GM12878 (cell line): ENCODE measurements at regions not wholly inside any gene's neighbourhood (a gene's known extent, or its start where the extent isn't known, plus 50 kb on each side); places are given as distances from the start of the nearest gene placed in this dataset.

Experiments used
- ATAC-seq: fragments of 200-7000 bp; cut with Tn5 transposase; 3 replicates; pipeline ENCODE4 v1.9.1; 2020; ENCODE audit warnings: mild to moderate bottlenecking, moderate library complexity
- BruUV-seq: library from RNA; stranded (reverse); fragments of 400-500 nt; replicated peaks from 2 replicates; lab custom pipeline; 2021; lab: Mats Ljungman, UMichigan
- CTCF ChIA-PET: fragments of 300-600 bp; sonication (Branson Sonifier 250); formaldehyde crosslinking; extraction: SDS; loops from one replicate; lab custom pipeline; 2021; ENCODE audit warnings: inconsistent platforms; lab: Yijun Ruan, JAX
- POLR2A ChIA-PET: fragments of 350-600 bp; formaldehyde crosslinking; extraction: SDS; loops from one replicate; lab custom pipeline; 2021; ENCODE audit warnings: inconsistent platforms; lab: Charles Lee
- RAD21 ChIA-PET: fragments of 300-600 bp; sonication (Branson Sonifier 250); formaldehyde crosslinking; loops from one replicate; lab custom pipeline; 2023; ENCODE audit warnings: antibody characterized with exemption; ENCODE audit not compliant: unreplicated experiment; lab: Charles Lee
- SMC1A ChIA-PET: fragments of 300-600 bp; sonication (Branson Sonifier 250); formaldehyde crosslinking; loops from one replicate; lab custom pipeline; 2023; ENCODE audit not compliant: unreplicated experiment, uncharacterized antibody; lab: Charles Lee
- DNase-seq: peaks from one replicate; pipeline ENCODE4 v3.0.0-alpha.2; 2011; ENCODE audit warnings: low read depth, low spot score
- FAIRE-seq: peaks from 3 replicates; lab custom pipeline; 2011; peaks lifted over from hg19 to GRCh38; lab: Jason Lieb, UNC
- H2AFZ ChIP-seq: 2 replicates; pipeline ENCODE4 v1.6.0; 2011; ENCODE audit warnings: low read depth, low read length, control low read depth; ENCODE audit not compliant: control insufficient read depth
- H3K27ac ChIP-seq: 2 replicates; pipeline ENCODE4 v1.5.1; 2011; ENCODE audit warnings: control low read depth; ENCODE audit not compliant: control insufficient read depth, insufficient read depth
- H3K27me3 ChIP-seq, 2 experiments: replicated peaks in 1 of 2; 2 replicates each; pipeline versions ENCODE4 v1.6.0 to v1.6.1; 2011; ENCODE audit warnings: low read length in 1 of 2; ENCODE audit not compliant: control insufficient read depth in 2 of 2, insufficient read depth in 2 of 2
- H3K36me3 ChIP-seq, 2 experiments: 2 replicates each; pipeline ENCODE4 v1.5.1; 2011; ENCODE audit warnings: low read length in 1 of 2; ENCODE audit not compliant: control insufficient read depth in 2 of 2, insufficient read depth in 2 of 2
- H3K4me1 ChIP-seq: 2 replicates; pipeline ENCODE4 v1.6.1; 2011; ENCODE audit warnings: mild to moderate bottlenecking, low read length, moderate library complexity, mixed read lengths; ENCODE audit not compliant: control insufficient read depth, insufficient read depth
- H3K4me2 ChIP-seq: 2 replicates; pipeline ENCODE4 v1.6.0; 2011; ENCODE audit warnings: control low read depth; ENCODE audit not compliant: control insufficient read depth, insufficient read depth
- H3K4me3 ChIP-seq: fragments of 200-600 bp; sonication (generic); 2 replicates; pipeline ENCODE4 v1.5.1; 2016
- H3K79me2 ChIP-seq: 2 replicates; pipeline ENCODE4 v1.6.0; 2011; ENCODE audit warnings: low read length; ENCODE audit not compliant: control insufficient read depth, insufficient read depth
- H3K9ac ChIP-seq: 2 replicates; pipeline ENCODE4 v1.8.0; 2011; ENCODE audit warnings: low read length, control low read depth, mixed read lengths; ENCODE audit not compliant: control insufficient read depth, insufficient read depth
- H3K9me3 ChIP-seq: replicated peaks from 3 replicates; pipeline ENCODE4 v1.5.1; 2011; ENCODE audit warnings: mild to moderate bottlenecking, low read length; ENCODE audit not compliant: control insufficient read depth, insufficient read depth
- H4K20me1 ChIP-seq: 2 replicates; pipeline ENCODE4 v1.6.0; 2011; ENCODE audit not compliant: control insufficient read depth, insufficient read depth
- BCL11A ChIP-seq: IDR thresholded peaks from 2 replicates; pipeline ENCODE4 v1.6.1; 2011; ENCODE audit warnings: low read depth, low read length
- CREB1 ChIP-seq: IDR thresholded peaks from 2 replicates; pipeline ENCODE4 v1.6.1; 2012; ENCODE audit warnings: low read depth, mild to moderate bottlenecking, inconsistent platforms
- CREM ChIP-seq: IDR thresholded peaks from 2 replicates; pipeline ENCODE4 v1.6.1; 2014; ENCODE audit warnings: antibody characterized with exemption, low read depth
- HDAC6 ChIP-seq: fragments of 200-600 bp; sonication (generic); IDR thresholded peaks from one replicate; pipeline ENCODE4 v1.8.0; 2017; ENCODE audit warnings: antibody characterized with exemption; ENCODE audit not compliant: unreplicated experiment
- JUND ChIP-seq: IDR thresholded peaks from 2 replicates; pipeline ENCODE4 v1.6.1; 2012; ENCODE audit warnings: low read depth, mild to moderate bottlenecking, low read length, improper control_type of control experiment, moderate library complexity
- MXI1 ChIP-seq: fragments of 150-350 bp; IDR thresholded peaks from 2 replicates; pipeline ENCODE4 v1.6.1; 2011; ENCODE audit warnings: low read depth, mild to moderate bottlenecking, inconsistent platforms, low read length, improper control_type of control experiment
- PML ChIP-seq: IDR thresholded peaks from 2 replicates; pipeline ENCODE4 v1.6.1; 2012; ENCODE audit warnings: low read length, inconsistent platforms
- RFX5 ChIP-seq: IDR thresholded peaks from 2 replicates; pipeline ENCODE4 v1.6.1; 2011; ENCODE audit warnings: low read depth, low read length, improper control_type of control experiment
- SKIL ChIP-seq: fragments of 450-650 bp; IDR thresholded peaks from 2 replicates; pipeline ENCODE4 v1.6.1; 2017; ENCODE audit warnings: mild to moderate bottlenecking, low read depth, inconsistent platforms; ENCODE audit not compliant: poor library complexity, severe bottlenecking
- SMC3 ChIP-seq: IDR thresholded peaks from 2 replicates; pipeline ENCODE4 v1.6.1; 2011; ENCODE audit warnings: low read length, improper control_type of control experiment, borderline replicate concordance
- TARDBP ChIP-seq: IDR thresholded peaks from 2 replicates; pipeline ENCODE4 v1.6.1; 2016; ENCODE audit warnings: borderline replicate concordance
- ZNF622 ChIP-seq: fragments of 450-650 bp; IDR thresholded peaks from 2 replicates; pipeline ENCODE4 v1.6.1; 2017; ENCODE audit warnings: mild to moderate bottlenecking, inconsistent platforms
- WGBS: methylation state at CpG from one replicate; pipeline ENCODE4 v1.1.6; 2016; ENCODE audit warnings: low lambda C conversion rate; ENCODE audit not compliant: insufficient replicate concordance, insufficient coverage; ENCODE audit errors: missing lambda C conversion rate; 5-methylcytosine and 5-hydroxymethylcytosine counted together
- in situ Hi-C: fragments of 300-500 bp; cut with MboI; formaldehyde crosslinking; loops from 9 replicates; pipeline ENCODE4 v1.14.3; 2018; ENCODE audit warnings: mixed read lengths
- intact Hi-C: fragments of 100-400 bp; cut with micrococcal nuclease; formaldehyde crosslinking; loops from one replicate; pipeline ENCODE4 v1.14.2; 2022; ENCODE audit not compliant: unreplicated experiment
- TF ChIP-seq, protein P1 (sequence below): fragments of 450-650 bp; IDR thresholded peaks from 2 replicates; pipeline ENCODE4 v1.6.1; 2017; ENCODE audit warnings: mild to moderate bottlenecking, moderate library complexity

DNA sequence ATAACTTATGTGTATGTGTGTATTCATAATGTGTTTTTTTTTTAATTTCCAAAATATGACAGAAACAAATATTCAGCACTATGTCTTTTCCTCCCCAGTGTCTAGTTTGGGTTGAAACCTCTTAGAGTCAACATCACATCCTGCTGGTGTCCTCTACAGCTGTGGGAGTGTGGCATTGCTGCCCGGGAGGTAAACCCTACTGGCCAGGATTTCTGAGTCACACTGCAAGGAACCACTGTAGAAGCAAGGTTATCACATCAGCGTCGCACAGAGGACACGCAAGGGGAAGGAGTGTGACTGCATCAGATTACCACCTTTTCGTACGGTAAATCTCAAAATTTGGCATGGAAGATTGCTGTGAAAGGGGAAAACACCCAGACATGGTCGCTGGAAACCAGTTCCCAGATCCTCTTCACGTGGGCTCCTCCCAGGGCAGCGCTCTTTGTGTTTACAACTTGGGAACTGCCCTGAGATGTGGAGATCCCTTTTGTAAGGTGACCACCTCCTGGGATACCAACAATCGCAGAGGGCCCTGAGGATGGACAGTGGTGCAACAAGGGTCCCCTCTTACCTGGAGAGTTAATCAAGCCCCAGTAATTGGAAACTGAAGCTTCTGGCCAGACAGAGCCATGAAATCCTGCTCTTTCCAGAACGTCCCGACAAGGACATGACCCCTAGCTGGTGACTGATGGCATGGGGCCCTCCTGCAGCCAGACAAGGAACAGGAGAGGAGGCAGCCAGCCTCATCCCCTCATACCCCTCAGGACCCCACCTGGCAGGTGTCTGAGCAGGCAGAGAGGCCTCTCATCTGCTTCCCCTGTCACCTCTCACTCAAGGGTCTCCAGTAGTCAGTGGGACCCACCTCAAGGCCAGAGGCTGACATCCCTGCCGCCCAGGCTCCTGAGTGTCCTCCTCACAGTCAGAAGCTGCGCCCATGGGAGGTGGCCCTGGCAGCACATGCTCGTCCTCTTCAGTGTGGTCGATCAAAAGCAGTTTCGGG is 194.7 kb downstream of the MED10 start (continued):
- no peak for TF ChIP-seq JUND
- TF ChIP-seq ZNF622 = no peak

DNA sequence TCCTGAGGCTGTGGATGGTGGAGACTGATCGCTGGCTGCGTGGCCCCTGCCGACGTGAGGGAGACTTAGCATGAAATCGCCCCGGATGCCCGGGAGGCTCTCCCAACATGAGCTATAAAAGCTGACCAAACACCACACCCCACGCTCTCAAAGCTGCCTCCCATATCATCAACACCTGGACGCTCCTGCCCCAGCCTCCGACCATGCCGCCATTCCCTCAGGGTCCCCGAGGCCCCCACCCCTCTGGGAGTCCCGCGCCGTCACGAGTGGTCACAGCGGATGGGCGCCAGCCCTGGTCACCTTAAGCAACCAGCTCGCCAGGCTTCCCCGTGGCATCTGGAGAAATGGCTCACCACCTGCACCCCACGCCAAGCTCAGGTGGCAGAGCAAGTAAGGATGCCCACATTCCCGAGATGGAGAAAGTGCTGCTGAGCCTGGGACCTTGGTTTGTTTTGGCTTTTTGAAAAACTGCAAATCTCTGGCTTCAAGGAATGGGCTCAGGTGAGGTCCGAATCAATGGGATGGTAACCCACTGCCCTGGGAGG is 196.0 kb downstream of the MED10 start:
- SMC1A ChIA-PET = no interaction called here

More for the DNA sequence above, 196.0 kb downstream of the MED10 start:
- Histone ChIP-seq H3K36me3 (no peaks in the 10 kb centered on the region), H3K27ac (no peak overlapping the region), H3K4me1 (peaks cover 1% of the 10 kb centered on the region), H3K4me2 (no peak overlapping the region), H3K9ac (no peak overlapping the region), H3K4me3 (no peak overlapping the region), H3K79me2 (no peaks in the 10 kb centered on the region), H4K20me1 (no peaks in the 10 kb centered on the region)
- no TSS peak for BruUV-seq
- ATAC-seq (no peak), DNase-seq (no peak)
- 47% methylated on average over 23 of the region's 23 CpGs for WGBS
- CTCF ChIA-PET = no interaction called here
- in situ Hi-C loops (loop anchor here (10.0 kb wide), 1 partner anchor 552 kb away; no protein-coding TSS in a partner anchor), intact Hi-C loops (no loop called here)
- RAD21 ChIA-PET = no interaction called here
- POLR2A ChIA-PET = no interaction called here
- TF ChIP-seq RFX5 (no peak), CREB1 (no peak), SMC3 (no peak), TARDBP (no peak), BCL11A (no peak), HDAC6 (no peak), MXI1 (no peak), PML (no peak), SKIL (no peak), CREM (no peak)
- TF ChIP-seq, protein P1, sequence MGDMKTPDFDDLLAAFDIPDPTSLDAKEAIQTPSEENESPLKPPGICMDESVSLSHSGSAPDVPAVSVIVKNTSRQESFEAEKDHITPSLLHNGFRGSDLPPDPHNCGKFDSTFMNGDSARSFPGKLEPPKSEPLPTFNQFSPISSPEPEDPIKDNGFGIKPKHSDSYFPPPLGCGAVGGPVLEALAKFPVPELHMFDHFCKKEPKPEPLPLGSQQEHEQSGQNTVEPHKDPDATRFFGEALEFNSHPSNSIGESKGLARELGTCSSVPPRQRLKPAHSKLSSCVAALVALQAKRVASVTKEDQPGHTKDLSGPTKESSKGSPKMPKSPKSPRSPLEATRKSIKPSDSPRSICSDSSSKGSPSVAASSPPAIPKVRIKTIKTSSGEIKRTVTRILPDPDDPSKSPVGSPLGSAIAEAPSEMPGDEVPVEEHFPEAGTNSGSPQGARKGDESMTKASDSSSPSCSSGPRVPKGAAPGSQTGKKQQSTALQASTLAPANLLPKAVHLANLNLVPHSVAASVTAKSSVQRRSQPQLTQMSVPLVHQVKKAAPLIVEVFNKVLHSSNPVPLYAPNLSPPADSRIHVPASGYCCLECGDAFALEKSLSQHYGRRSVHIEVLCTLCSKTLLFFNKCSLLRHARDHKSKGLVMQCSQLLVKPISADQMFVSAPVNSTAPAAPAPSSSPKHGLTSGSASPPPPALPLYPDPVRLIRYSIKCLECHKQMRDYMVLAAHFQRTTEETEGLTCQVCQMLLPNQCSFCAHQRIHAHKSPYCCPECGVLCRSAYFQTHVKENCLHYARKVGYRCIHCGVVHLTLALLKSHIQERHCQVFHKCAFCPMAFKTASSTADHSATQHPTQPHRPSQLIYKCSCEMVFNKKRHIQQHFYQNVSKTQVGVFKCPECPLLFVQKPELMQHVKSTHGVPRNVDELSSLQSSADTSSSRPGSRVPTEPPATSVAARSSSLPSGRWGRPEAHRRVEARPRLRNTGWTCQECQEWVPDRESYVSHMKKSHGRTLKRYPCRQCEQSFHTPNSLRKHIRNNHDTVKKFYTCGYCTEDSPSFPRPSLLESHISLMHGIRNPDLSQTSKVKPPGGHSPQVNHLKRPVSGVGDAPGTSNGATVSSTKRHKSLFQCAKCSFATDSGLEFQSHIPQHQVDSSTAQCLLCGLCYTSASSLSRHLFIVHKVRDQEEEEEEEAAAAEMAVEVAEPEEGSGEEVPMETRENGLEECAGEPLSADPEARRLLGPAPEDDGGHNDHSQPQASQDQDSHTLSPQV = no peak
- TF ChIP-seq, all 136 proteins: peak for 0
- no peak overlapping the region for H2AFZ ChIP-seq
- no peaks in the 10 kb centered on the region for H3K27me3 ChIP-seq
- FAIRE-seq = no peak
- no peaks in the 10 kb centered on the region; the same call in 2 of the 3 replicates for H3K9me3 ChIP-seq
